ENCODE measurements at regions not wholly inside any gene's neighbourhood (a gene's known extent, or its start where the extent isn't known, plus 50 kb on each side); places are given as distances from the start of the nearest gene placed in this dataset.

GRCh38 chr1:59083946-59084865 lies 212.7 kb upstream of the FGGY start:
- ChIA-PET POLR2A (interaction anchor here (1.0 kb wide), 1 partner anchor 301 kb away, joined by 3 read pairs; no protein-coding TSS in a partner anchor), CTCF (interaction anchor here (1.1 to 1.4 kb wide), 4 partner anchors 10 to 39 kb away, joined by 3 to 4 read pairs (median 3); no protein-coding TSS in a partner anchor)
- H3K27ac Mint-ChIP-seq: peak overlapping the region in 6 of 8 donors; percentile 21 to 62 (median 48)
- no peaks in the 10 kb centered on the region for H3K9me3 ChIP-seq (ENCODE audit: low read length)
- H3K4me1 ChIP-seq (ENCODE audit: insufficient read depth, low read length): peaks cover 10% of the 10 kb centered on the region
- peak overlapping the region; percentile 1 for H3K4me3 ChIP-seq (ENCODE audit: low read length)
- no peak for DNase-seq
- H3K36me3 Mint-ChIP-seq: peaks cover 0 to under 1% (median 0%) of the 10 kb centered on the region in 3 donors
- no peaks in the 10 kb centered on the region for H3K27me3 ChIP-seq (ENCODE audit: insufficient read depth, low read length, poor library complexity, severe bottlenecking)
- H3K36me3 ChIP-seq (ENCODE audit: insufficient read depth, low read length): no peaks in the 10 kb centered on the region
- H3K9me3 Mint-ChIP-seq: no peaks in the 10 kb centered on the region
- peaks cover 10 to 11% (median 10%) of the 10 kb centered on the region in 3 donors for H3K4me1 Mint-ChIP-seq
- peak overlapping the region; percentile 25 for H3K27ac ChIP-seq (ENCODE audit: low read depth, low read length)
- H3K27me3 Mint-ChIP-seq: peaks cover 0 to 6% of the 10 kb centered on the region in 2 donors
- H3K4me3 Mint-ChIP-seq: peak overlapping the region in 2 of 7 donors; percentile 34 to 39

- Histone ChIP-seq H3K27me3 (ENCODE audit: insufficient read depth, low read length, poor library complexity, severe bottlenecking) (no peaks in the 10 kb centered on the region), H3K36me3 (ENCODE audit: insufficient read depth, low read length) (no peaks in the 10 kb centered on the region), H3K4me1 (ENCODE audit: insufficient read depth, low read length) (peaks cover 10% of the 10 kb centered on the region), H3K27ac (ENCODE audit: low read depth, low read length) (no peak overlapping the region), H3K4me3 (ENCODE audit: low read length) (no peak overlapping the region), H3K9me3 (ENCODE audit: low read length) (no peaks in the 10 kb centered on the region)
- H3K4me1 Mint-ChIP-seq: peaks cover 10 to 11% (median 10%) of the 10 kb centered on the region in 3 donors
- CTCF ChIA-PET: no interaction called here
- H3K36me3 Mint-ChIP-seq: peaks cover 0 to 5% (median 2%) of the 10 kb centered on the region in 3 donors
- no peaks in the 10 kb centered on the region for H3K9me3 Mint-ChIP-seq
- no peak for DNase-seq
- peak overlapping the region in 2 of 8 donors; percentile 22 to 56 for H3K27ac Mint-ChIP-seq
- H3K27me3 Mint-ChIP-seq: peaks cover 0 to 9% of the 10 kb centered on the region in 2 donors
- POLR2A ChIA-PET: no interaction called here
- no peak overlapping the region for H3K4me3 Mint-ChIP-seq
Measured at GRCh38 chr1:59085101-59085500, 211.8 kb upstream of the FGGY start.

GRCh38 chr1:59089036-59089798 lies 207.7 kb upstream of the FGGY start:
- H3K4me1 Mint-ChIP-seq: peaks cover 6 to 8% (median 6%) of the 10 kb centered on the region in 3 donors
- H3K27me3 Mint-ChIP-seq: peaks cover 0 to 4% of the 10 kb centered on the region in 2 donors
- H3K4me3 ChIP-seq (ENCODE audit: low read length): no peak overlapping the region
- H3K27me3 ChIP-seq (ENCODE audit: insufficient read depth, low read length, poor library complexity, severe bottlenecking): no peaks in the 10 kb centered on the region
- peaks cover 0 to 5% (median 3%) of the 10 kb centered on the region in 3 donors for H3K36me3 Mint-ChIP-seq
- no peaks in the 10 kb centered on the region for H3K36me3 ChIP-seq (ENCODE audit: insufficient read depth, low read length)
- CTCF ChIA-PET: no interaction called here
- no peak overlapping the region for H3K4me3 Mint-ChIP-seq
- no peak overlapping the region for H3K27ac Mint-ChIP-seq
- no peaks in the 10 kb centered on the region for H3K9me3 Mint-ChIP-seq
- H3K9me3 ChIP-seq (ENCODE audit: low read length): no peaks in the 10 kb centered on the region
- H3K4me1 ChIP-seq (ENCODE audit: insufficient read depth, low read length): peaks cover 5% of the 10 kb centered on the region
- no peak overlapping the region for H3K27ac ChIP-seq (ENCODE audit: low read depth, low read length)
- POLR2A ChIA-PET: no interaction called here
- no peak for DNase-seq

- DNase-seq: no peak
- H3K9me3 Mint-ChIP-seq: no peaks in the 10 kb centered on the region
- H3K4me3 Mint-ChIP-seq: no peak overlapping the region
- no peaks in the 10 kb centered on the region for H3K27me3 ChIP-seq (ENCODE audit: insufficient read depth, low read length, poor library complexity, severe bottlenecking)
- no peak overlapping the region for H3K4me3 ChIP-seq (ENCODE audit: low read length)
- ChIA-PET CTCF (no interaction called here), POLR2A (no interaction called here)
- H3K4me1 ChIP-seq (ENCODE audit: insufficient read depth, low read length): no peaks in the 10 kb centered on the region
- no peak overlapping the region for H3K27ac ChIP-seq (ENCODE audit: low read depth, low read length)
- peaks cover 0 to 2% (median 0%) of the 10 kb centered on the region in 3 donors for H3K4me1 Mint-ChIP-seq
- H3K36me3 ChIP-seq (ENCODE audit: insufficient read depth, low read length): no peaks in the 10 kb centered on the region
- H3K27me3 Mint-ChIP-seq: peaks cover 0 to 4% of the 10 kb centered on the region in 2 donors
- H3K36me3 Mint-ChIP-seq: peaks cover 0 to 5% (median 3%) of the 10 kb centered on the region in 3 donors
- H3K9me3 ChIP-seq (ENCODE audit: low read length): no peaks in the 10 kb centered on the region
- H3K27ac Mint-ChIP-seq: no peak overlapping the region
Measured at GRCh38 chr1:59089922-59090457, 206.9 kb upstream of the FGGY start.

- Histone ChIP-seq H3K27me3 (ENCODE audit: insufficient read depth, low read length, poor library complexity, severe bottlenecking) (no peaks in the 10 kb centered on the region), H3K4me1 (ENCODE audit: insufficient read depth, low read length) (no peaks in the 10 kb centered on the region), H3K36me3 (ENCODE audit: insufficient read depth, low read length) (no peaks in the 10 kb centered on the region), H3K9me3 (ENCODE audit: low read length) (no peaks in the 10 kb centered on the region), H3K4me3 (ENCODE audit: low read length) (no peak overlapping the region), H3K27ac (ENCODE audit: low read depth, low read length) (no peak overlapping the region)
- H3K36me3 Mint-ChIP-seq: peaks cover 0 to 5% (median 3%) of the 10 kb centered on the region in 3 donors
- no peaks in the 10 kb centered on the region for H3K9me3 Mint-ChIP-seq
- no peak for DNase-seq
- no peak overlapping the region for H3K4me3 Mint-ChIP-seq
- ChIA-PET CTCF (no interaction called here), POLR2A (no interaction called here)
- H3K27ac Mint-ChIP-seq: no peak overlapping the region
- no peaks in the 10 kb centered on the region for H3K4me1 Mint-ChIP-seq
- H3K27me3 Mint-ChIP-seq: peaks cover 0 to 4% of the 10 kb centered on the region in 2 donors
Measured at GRCh38 chr1:59092126-59092525, 204.8 kb upstream of the FGGY start.

GRCh38 chr1:59094001-59094400 lies 202.9 kb upstream of the FGGY start:
- no peaks in the 10 kb centered on the region for H3K36me3 ChIP-seq (ENCODE audit: insufficient read depth, low read length)
- Mint-ChIP-seq H3K4me1 (no peaks in the 10 kb centered on the region), H3K9me3 (no peaks in the 10 kb centered on the region), H3K36me3 (peaks cover 0 to 5% (median 3%) of the 10 kb centered on the region in 3 donors), H3K27ac (no peak overlapping the region), H3K27me3 (peaks cover 0 to 4% of the 10 kb centered on the region in 2 donors), H3K4me3 (no peak overlapping the region)
- ChIA-PET CTCF (no interaction called here), POLR2A (no interaction called here)
- H3K9me3 ChIP-seq (ENCODE audit: low read length): no peaks in the 10 kb centered on the region
- H3K27ac ChIP-seq (ENCODE audit: low read depth, low read length): no peak overlapping the region
- no peaks in the 10 kb centered on the region for H3K27me3 ChIP-seq (ENCODE audit: insufficient read depth, low read length, poor library complexity, severe bottlenecking)
- no peaks in the 10 kb centered on the region for H3K4me1 ChIP-seq (ENCODE audit: insufficient read depth, low read length)
- no peak overlapping the region for H3K4me3 ChIP-seq (ENCODE audit: low read length)
- no peak for DNase-seq

- H3K4me1 ChIP-seq (ENCODE audit: insufficient read depth, low read length): no peaks in the 10 kb centered on the region
- H3K27me3 ChIP-seq (ENCODE audit: insufficient read depth, low read length, poor library complexity, severe bottlenecking): no peaks in the 10 kb centered on the region
- DNase-seq: no peak
- Mint-ChIP-seq H3K4me3 (no peak overlapping the region), H3K27me3 (no peaks in the 10 kb centered on the region), H3K27ac (peak overlapping the region in 1 of 8 donors; percentile 31), H3K4me1 (no peaks in the 10 kb centered on the region), H3K36me3 (peaks cover 0 to 1% (median 0%) of the 10 kb centered on the region in 3 donors), H3K9me3 (no peaks in the 10 kb centered on the region)
- no peaks in the 10 kb centered on the region for H3K36me3 ChIP-seq (ENCODE audit: insufficient read depth, low read length)
- ChIA-PET CTCF (no interaction called here), POLR2A (no interaction called here)
- no peaks in the 10 kb centered on the region for H3K9me3 ChIP-seq (ENCODE audit: low read length)
- H3K4me3 ChIP-seq (ENCODE audit: low read length): no peak overlapping the region
- no peak overlapping the region for H3K27ac ChIP-seq (ENCODE audit: low read depth, low read length)
Measured at GRCh38 chr1:59096501-59096900, 200.4 kb upstream of the FGGY start.

- ChIA-PET POLR2A (no interaction called here), CTCF (no interaction called here)
- Mint-ChIP-seq H3K4me1 (no peaks in the 10 kb centered on the region), H3K27ac (no peak overlapping the region), H3K27me3 (no peaks in the 10 kb centered on the region), H3K9me3 (no peaks in the 10 kb centered on the region), H3K4me3 (no peak overlapping the region), H3K36me3 (peaks cover 0 to 1% (median 0%) of the 10 kb centered on the region in 3 donors)
- no peaks in the 10 kb centered on the region for H3K9me3 ChIP-seq (ENCODE audit: low read length)
- no peak overlapping the region for H3K27ac ChIP-seq (ENCODE audit: low read depth, low read length)
- no peak for DNase-seq
- no peaks in the 10 kb centered on the region for H3K27me3 ChIP-seq (ENCODE audit: insufficient read depth, low read length, poor library complexity, severe bottlenecking)
- no peaks in the 10 kb centered on the region for H3K36me3 ChIP-seq (ENCODE audit: insufficient read depth, low read length)
- H3K4me3 ChIP-seq (ENCODE audit: low read length): no peak overlapping the region
- no peaks in the 10 kb centered on the region for H3K4me1 ChIP-seq (ENCODE audit: insufficient read depth, low read length)
Measured at GRCh38 chr1:59098655-59099054, 198.2 kb upstream of the FGGY start.
